NB4 (cell line): ENCODE measurements at regions not wholly inside any gene's neighbourhood (a gene's known extent, or its start where the extent isn't known, plus 50 kb on each side); places are given as distances from the start of the nearest gene placed in this dataset.

Experiments
- MYC ChIP-seq: IDR thresholded peaks from 2 replicates; pipeline ENCODE4 v1.6.1; 2011; ENCODE audit warnings: low read depth, low read length
- POLR2A ChIP-seq: IDR thresholded peaks from 2 replicates; pipeline ENCODE4 v1.6.1; 2011; ENCODE audit warnings: mild to moderate bottlenecking; ENCODE audit not compliant: insufficient read length; ENCODE audit errors: extremely low read depth
- TF ChIP-seq, protein P1 (sequence below): IDR thresholded peaks from one replicate; pipeline ENCODE4 v1.5.1; 2012; ENCODE audit warnings: low read depth, low read length

DNA sequence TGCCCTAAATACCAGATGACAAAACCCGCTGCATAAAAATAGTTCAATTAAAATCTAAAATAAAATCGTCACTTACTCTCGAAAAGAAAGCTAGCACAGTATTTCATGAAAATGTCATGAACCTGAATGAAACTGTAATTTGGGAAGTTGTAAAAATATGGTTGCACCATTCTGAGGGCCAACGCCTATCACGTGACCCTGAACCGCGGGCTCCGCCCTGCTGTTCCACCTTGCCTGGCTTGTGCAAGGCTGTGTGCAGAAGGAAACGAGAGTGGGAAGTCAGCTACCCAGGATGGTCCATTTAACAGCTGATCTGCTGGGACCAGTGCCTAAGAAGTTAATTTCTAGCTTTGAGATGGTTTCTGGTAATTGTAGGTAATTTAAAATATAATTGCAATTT is 91.7 kb upstream of the BMP4 start:
- TF ChIP-seq, protein P1, sequence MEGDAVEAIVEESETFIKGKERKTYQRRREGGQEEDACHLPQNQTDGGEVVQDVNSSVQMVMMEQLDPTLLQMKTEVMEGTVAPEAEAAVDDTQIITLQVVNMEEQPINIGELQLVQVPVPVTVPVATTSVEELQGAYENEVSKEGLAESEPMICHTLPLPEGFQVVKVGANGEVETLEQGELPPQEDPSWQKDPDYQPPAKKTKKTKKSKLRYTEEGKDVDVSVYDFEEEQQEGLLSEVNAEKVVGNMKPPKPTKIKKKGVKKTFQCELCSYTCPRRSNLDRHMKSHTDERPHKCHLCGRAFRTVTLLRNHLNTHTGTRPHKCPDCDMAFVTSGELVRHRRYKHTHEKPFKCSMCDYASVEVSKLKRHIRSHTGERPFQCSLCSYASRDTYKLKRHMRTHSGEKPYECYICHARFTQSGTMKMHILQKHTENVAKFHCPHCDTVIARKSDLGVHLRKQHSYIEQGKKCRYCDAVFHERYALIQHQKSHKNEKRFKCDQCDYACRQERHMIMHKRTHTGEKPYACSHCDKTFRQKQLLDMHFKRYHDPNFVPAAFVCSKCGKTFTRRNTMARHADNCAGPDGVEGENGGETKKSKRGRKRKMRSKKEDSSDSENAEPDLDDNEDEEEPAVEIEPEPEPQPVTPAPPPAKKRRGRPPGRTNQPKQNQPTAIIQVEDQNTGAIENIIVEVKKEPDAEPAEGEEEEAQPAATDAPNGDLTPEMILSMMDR: no peak
- TF ChIP-seq POLR2A (no peak), MYC (no peak)
